Endothelial cell of umbilical vein (primary cell): ENCODE measurements at regions not wholly inside any gene's neighbourhood (a gene's known extent, or its start where the extent isn't known, plus 50 kb on each side); places are given as distances from the start of the nearest gene placed in this dataset.

Source experiments
- POLR2A ChIP-seq: IDR thresholded peaks from 2 replicates; pipeline ENCODE4 v1.6.1; 2012; ENCODE audit warnings: low read depth, mild to moderate bottlenecking, control low read depth, low read length
- TF ChIP-seq, protein P1 (sequence below), 2 donors: IDR thresholded peaks; 1 replicate in 1 of 2; 2 replicates in 1 of 2; pipeline ENCODE4 v1.5.1; 2011; ENCODE audit warnings: low read length in 2 of 2, mild to moderate bottlenecking in 2 of 2, moderate library complexity in 2 of 2, control low read depth in 1 of 2, inconsistent platforms in 1 of 2, low read depth in 1 of 2; ENCODE audit not compliant: insufficient read depth in 1 of 2; ENCODE audit errors: extremely low read depth in 1 of 2

DNA sequence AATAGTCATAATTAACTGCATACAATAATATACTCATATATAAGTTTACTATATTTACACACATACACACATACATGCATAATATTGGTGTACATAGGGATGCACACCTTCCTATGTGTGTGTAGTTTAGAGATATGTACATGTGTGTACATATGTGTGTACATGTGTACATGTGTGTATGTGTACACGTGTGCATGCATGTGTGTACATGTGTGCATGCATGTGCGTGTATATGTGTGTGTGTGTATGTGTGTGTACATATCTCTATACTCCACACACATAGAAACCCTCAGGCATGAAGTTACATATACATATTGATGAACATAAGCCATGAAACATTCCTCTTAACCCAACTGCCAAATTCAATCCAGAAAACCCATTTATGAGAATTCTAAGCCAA, 547.8 kb downstream of the TLR4 start:
- TF ChIP-seq, protein P1, sequence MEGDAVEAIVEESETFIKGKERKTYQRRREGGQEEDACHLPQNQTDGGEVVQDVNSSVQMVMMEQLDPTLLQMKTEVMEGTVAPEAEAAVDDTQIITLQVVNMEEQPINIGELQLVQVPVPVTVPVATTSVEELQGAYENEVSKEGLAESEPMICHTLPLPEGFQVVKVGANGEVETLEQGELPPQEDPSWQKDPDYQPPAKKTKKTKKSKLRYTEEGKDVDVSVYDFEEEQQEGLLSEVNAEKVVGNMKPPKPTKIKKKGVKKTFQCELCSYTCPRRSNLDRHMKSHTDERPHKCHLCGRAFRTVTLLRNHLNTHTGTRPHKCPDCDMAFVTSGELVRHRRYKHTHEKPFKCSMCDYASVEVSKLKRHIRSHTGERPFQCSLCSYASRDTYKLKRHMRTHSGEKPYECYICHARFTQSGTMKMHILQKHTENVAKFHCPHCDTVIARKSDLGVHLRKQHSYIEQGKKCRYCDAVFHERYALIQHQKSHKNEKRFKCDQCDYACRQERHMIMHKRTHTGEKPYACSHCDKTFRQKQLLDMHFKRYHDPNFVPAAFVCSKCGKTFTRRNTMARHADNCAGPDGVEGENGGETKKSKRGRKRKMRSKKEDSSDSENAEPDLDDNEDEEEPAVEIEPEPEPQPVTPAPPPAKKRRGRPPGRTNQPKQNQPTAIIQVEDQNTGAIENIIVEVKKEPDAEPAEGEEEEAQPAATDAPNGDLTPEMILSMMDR (IDR thresholded peaks at IDR 0.05; ENCODE audit: extremely low read depth in 1 of 2, insufficient read depth in 1 of 2, low read depth in 1 of 2, low read length in 2 of 2): no peak
- no peak for TF ChIP-seq POLR2A
